Fibroblast of lung (primary cell): ENCODE measurements at regions not wholly inside any gene's neighbourhood (a gene's known extent, or its start where the extent isn't known, plus 50 kb on each side); places are given as distances from the start of the nearest gene placed in this dataset.

Experiments
- CTCF ChIP-seq, 2 donors: IDR thresholded peaks in 1 of 2; conservative IDR thresholded peaks in 1 of 2; 1 replicate in 1 of 2; 2 replicates in 1 of 2; pipeline ENCODE4 v1.5.1; 2011 to 2012; ENCODE audit warnings: low read length in 2 of 2, control low read depth in 1 of 2, inconsistent platforms in 1 of 2, low read depth in 1 of 2, mild to moderate bottlenecking in 1 of 2
- EZH2 ChIP-seq: IDR thresholded peaks from 2 replicates; pipeline ENCODE4 v1.5.1; 2012; ENCODE audit warnings: low read length, control low read depth, mild to moderate bottlenecking; ENCODE audit errors: missing control alignments

- TF ChIP-seq CTCF (conservative IDR thresholded peaks at IDR 0.05 in 1 of 2, IDR thresholded peaks at IDR 0.05 in 1 of 2; ENCODE audit: low read depth in 1 of 2, low read length in 2 of 2), result no peak
- no peak for TF ChIP-seq EZH2
These were observed 136.1 kb upstream of the FAM83B start for GRCh38 chr6:54710456-54710855.
